NCI-H345 (cell line): ENCODE measurements at regions not wholly inside any gene's neighbourhood (a gene's known extent, or its start where the extent isn't known, plus 50 kb on each side); places are given as distances from the start of the nearest gene placed in this dataset.

ENCODE experiments used
- DNase-seq: peaks from one replicate; lab custom pipeline; 2025; lab: John Stamatoyannopoulos, UW

DNA sequence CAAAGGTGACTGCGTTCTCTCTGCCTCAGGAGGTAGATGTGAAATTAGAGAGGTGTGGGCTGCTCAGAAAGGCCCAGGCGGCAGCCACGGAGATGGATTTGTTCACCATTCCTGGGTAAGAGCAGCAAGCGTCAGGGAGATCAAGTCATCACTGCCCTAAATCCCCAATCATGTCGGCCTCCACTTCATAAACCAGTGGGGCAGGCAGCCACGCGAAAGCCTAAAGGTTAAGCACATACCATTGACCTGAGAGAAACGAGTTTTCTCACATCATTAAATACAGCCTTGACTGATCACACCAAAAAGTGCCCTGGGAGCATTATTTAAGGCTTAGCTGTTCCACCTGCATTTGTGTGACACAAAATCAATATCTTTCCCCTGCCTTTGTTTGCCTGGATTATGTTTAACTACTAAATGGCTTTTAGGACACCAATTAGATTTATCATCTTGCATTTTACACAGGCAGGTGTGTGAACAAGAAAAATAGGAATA lies 50.7 kb upstream of the FOXB1 start:
- peak; percentile 77 for DNase-seq

DNA sequence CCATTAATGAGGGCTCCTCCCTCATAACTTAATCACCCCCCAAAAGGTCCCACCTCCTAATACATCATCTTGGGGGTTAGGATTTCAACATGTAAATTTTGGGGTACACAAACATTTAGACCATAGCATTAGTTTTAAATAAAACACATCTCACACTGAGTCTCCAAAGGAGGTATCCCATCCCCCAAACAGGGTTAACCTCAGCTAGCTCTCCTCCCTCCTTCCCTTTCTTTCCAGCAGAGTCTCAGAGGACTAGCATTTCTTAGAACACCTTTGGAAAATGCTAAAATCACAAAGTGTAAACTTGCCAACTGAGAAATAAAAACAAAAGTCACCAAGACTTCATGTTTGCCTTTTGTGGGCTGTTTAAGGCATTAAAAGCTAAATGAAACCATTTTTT lies 51.2 kb upstream of the FOXB1 start:
- DNase-seq: no peak

DNA sequence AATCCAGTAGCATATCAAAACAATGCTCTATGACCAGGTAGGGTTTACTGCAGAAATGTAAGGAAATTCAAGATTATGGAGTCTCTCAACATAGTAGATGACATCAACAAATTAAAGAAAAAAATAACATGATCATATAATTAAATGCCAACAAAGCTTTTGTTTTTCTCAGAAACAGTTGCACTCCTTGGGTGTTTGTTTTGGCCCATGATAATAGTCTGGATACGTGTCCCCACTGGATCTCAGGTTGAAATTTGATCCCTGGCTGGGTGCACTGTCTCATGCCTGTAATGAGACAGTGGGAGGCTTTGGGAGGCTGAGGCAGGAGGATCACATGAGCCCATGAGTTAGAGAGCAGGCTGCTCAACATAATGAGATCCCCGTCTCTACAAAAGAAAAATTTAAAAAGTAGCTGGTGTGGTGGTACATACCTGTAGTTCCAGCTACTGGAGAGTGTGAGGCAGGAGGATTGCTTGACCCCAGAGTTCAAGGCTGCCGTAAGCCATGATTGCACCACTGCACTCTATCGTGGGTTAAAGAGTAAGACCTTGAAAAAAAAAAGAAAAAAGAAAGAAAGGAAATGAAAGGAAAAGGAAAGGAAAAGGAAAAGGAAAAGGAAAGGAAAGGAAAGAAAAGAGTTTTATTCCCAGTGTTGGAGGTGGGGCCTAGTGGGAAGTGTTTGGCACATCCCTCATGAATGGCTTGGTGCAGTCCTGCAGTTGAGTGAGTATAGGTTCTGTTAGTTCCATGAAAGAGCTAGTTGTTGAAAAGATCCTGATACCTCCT lies 53.3 kb upstream of the FOXB1 start:
- peak; percentile 15 for DNase-seq

DNA sequence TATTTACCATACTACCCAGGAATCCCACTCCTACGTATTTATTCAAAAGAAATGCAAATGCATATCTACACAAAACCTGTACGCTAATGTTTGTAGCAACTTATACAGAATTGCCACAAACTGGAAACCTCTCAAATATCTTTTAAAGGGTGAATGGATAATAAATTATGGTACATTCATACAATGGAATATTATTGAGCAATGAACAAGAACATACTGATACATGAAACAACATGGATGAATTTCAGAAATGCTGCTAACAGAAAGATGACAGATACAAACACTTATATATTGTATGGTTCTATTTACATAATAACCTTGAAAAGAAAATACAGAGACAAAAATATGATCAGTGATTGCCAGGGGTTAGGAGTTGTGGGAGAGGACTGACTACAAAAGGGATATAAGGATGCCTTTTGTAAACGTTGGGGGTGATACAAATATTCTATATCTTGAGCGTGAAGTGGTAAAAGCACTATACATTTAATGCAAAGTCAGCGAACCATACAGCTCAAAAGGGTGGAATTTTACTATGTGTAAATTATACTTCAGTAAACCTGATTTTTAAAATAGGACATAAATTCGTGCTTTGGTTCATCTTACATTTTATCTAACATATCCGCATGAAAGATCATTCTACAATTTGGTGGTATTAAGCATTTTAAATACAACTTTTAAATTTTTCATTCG lies 55.0 kb upstream of the FOXB1 start:
- DNase-seq: no peak

DNA sequence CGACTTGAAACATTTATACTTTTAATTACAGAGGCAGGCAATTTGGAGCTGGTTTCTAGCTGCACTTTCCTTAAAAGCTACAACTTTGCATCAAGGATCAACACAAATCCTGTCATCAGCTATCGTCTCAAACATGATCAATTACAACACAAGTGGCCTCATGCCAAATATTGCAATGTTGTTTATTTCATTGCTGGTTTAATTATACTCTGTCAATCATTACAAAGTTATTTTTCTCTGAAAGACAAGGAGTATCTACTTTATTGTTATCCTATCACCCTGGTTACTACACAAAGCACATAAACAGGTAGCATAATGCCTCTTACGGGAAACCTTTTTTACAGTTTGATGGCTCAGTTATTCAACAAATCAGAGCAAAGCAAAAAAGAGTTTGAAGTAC lies 58.0 kb upstream of the FOXB1 start:
- DNase-seq: no peak

DNA sequence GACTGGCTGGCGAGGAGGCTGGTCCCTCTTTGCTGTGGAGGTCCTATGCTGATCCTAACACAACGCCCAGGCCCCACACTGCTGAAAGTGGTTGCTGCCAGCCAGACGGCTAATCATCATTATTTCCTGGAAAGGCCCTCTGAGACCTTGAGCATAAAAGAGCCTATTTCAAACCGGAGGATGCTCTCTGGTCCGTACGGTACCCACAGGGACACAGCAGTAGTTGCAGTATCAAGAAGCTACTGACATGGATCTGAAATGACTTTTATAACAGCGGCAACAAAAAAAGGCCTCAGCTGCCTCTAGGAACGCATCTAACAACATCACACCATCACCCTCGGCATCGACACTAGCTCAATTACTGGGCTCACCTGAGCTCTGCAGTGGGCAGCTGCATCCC lies 59.1 kb upstream of the FOXB1 start:
- no peak for DNase-seq

DNA sequence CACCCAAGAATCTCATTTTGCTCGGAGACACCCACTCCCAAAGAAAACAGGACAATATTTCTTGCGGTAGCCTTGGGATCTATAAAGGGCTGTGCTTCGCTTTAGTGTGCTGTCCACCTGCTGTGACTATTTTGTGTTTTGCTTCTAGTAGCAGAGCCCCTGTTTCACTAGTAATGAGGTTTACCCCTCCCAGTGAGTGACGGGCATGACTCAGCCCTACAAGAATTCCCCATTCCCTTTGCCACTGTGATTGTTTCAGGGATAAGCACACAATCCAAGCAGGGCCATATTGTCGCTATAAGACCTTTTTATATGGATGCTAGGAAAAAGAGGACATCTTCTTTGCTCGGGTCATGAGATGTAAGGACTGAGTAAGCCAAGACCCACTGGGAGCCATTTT lies 62.5 kb upstream of the FOXB1 start:
- no peak for DNase-seq

DNA sequence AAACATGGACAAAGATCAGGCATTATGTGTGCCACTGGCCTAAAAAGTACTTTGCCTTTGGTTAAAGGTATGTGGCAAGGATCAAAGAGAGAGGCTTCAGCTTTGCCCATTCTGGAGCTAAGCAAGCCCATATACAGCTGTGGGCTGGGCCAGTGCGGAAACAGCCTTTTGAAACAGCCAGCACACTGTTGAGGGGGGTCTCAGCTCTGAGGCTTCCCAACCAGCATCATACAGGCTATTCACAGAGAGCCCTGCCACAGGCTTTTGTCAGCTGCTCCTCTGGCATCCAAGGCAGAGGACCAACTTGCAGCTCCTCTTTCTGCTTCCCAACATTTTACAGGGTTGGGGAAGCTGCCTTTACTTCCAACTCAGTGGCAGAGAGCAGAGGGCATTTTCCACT lies 63.2 kb upstream of the FOXB1 start:
- DNase-seq: no peak

DNA sequence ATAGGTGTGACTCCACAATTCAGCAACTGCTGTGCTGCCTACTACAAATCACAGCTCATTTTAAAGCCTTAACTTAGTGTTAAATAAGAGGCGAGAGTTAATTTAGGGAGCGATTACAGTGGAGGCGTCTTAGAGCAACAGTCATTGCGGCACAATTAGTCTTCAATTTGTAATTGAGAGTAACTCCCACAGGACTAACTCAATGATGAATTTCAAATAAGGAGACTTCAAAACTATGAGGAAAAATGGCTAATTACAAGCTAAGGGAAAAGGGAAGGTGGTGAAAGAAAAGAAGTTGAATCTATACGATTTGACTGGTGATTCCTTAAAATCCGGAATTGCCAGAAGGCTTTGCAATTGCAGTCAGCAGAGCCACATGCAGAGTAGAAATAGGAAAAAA lies 63.7 kb upstream of the FOXB1 start:
- DNase-seq: no peak

DNA sequence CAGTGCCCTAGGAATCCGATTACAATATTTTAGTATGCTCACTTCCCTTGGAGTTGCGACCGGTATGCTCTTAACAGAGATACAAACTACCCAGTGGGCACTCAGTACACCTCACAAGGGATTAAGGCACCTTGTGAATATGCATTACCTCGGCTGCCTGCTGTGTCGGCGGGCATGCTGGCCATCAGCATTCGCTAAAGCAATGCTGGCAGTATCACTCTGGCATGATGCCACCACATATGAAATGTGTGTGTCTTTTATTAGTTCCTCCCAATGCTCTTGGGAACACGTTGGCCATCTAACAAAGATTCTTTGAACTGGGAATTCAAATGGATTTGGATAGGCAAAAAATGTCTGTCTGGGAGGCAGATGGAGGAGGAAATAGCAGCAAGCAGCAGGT lies 67.4 kb upstream of the FOXB1 start:
- peak; percentile 24 for DNase-seq

DNA sequence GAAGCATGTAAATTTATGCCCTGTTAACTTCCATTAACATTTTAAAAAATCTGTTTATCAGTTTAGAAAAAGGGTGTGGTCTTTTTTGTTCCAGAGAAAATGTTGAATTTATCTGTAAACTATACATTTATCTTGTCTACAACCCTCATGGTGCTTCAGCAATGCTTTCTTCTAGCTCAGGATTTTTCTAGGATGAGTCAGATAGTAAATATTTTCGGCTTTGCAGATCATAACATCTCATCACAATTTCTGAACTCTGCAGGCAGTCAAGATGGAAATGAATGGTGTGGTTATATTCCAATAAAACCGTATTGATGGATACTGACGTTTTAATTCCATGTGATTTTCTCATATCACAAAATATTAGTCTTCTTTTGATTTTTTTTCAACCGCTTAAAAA lies 70.5 kb upstream of the FOXB1 start:
- DNase-seq: no peak

DNA sequence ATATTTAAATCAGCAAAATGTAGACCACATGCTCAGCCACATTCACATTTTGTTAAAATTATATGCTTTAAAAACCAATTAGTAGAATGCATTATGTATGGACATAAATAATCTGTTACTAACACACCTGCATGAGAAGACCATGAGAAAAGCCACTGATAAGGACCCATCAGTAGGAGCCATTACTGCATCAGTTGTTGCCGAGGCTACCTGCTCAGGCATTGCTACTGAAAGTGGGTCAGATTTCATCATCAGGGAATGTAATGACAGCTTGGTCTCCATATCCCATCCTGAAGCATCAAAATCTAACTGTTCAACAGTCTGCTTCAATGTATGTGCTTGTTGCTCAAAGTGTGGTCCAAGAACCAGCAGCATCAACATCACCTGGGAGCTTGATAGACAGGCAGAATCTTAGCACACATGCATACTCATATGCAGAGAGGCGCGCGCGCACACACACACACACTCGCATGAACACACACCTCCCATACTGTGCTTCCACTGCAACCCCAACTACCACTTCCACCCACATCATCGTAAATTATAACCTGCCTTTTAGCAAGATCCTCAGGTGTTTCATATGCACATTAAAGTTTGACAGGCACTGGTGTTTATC lies 72.4 kb upstream of the FOXB1 start:
- no peak for DNase-seq

DNA sequence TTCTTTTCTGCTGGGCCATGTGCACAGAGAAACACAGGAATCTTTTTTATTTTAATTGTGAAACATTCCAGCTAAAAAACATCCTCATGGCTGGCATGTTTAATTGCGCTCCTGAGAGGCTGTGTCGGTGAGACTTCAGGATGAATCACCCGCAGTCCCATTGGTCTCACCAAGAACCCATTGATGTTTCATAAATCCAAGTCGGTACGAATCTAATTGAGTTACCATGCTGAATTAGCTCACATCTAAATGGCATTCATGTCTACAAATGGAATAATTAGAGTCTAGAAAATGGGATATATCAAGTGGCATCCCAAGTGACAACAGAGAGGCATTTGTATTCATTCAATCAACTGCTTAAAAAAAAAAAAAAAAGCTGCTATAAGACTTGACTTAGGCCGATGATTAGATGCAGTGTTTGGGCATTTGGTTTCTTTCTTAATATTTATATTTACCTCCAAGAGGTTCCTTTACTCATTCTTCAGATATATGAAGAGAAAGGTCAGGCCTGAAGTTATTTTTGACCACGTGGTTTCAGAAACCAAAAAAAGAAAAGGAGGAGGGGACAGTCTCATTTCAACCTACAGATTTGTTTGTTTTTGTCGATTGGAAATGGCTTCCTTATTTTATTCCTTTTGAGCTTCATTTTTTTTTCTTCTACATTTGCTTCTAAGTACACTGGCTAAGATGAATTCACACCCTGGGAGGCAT lies 79.1 kb upstream of the FOXB1 start:
- no peak for DNase-seq

DNA sequence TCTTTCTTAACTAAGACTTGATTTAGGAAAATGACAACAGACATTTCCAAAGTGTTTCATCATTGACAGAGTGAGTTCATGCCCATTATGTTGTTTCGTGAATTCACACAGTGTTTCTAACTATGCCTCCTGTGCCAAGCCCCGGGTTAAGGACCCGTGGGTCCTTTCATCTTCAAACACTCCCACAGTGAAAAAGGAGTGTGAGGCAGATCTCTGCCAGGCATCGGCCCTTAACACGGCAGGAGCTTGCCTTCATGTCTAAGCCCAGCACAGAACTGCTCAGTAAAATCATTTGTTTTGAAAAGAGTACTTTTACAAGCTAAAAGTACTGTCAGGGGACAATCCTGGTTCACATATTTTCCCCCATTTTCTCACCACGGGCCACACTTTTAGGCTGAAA lies 80.0 kb upstream of the FOXB1 start:
- DNase-seq: no peak

DNA sequence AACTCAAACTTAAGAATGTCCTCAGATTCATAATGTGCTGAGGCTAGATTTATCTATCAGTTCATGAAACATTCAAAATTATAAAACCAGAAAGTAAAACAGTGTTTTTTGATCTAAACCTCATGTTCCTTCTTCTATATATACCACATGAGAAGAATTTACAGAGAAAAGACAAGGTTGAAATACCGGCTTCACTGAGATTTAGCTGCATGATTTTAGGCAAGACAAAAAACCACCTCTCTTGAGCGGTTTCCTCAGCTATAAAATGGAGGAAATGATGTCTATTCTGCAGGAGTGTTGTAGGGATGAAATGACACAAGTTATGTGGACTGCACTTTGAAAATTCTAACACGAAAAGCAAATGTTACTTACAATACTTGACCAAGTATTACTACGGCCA lies 80.6 kb upstream of the FOXB1 start:
- DNase-seq: no peak

DNA sequence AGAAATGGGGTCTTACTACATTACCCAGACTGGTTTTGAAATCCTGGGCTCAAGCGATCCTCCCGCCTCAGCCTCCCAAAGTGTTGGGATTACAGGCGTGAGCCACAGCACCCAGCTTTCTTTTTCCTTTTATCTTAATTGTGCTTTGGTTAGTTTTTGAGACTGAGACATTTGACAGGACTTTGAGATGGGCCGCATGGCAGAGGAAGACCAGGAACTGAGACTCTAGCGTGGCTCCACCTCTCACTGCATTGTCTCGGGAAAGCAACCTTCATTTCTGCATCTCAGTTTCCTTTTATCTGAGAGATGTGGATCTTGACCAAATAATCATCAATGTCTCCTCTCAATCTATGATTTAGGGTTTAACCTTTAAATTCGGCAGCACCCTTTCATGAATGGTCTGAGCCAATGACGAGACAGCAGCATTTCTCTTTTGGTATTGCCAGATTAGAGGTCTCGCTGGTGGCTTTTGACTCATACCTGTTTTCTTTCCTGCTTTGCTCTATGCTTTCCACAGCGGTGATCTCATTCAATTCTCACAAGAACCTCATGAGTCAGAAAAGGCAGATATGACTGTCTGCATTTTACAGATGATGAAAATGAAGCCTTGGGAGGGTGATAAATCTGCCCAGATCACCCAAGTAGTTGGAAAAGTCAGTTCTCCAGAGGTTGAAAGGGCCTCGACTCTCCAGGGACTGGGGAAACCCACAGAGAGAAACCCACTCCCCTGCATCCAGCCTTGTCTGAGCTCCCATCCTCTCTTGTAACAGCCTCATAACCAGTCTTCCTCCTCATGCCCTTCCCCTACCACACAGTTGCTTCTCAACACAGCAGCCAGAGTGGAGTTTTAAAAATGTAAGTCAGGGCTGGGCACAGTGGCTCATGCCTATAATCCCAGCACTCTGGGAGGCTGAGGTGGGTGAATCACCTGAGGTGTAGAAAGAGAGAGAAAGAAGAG lies 84.8 kb upstream of the FOXB1 start:
- DNase-seq: no peak

DNA sequence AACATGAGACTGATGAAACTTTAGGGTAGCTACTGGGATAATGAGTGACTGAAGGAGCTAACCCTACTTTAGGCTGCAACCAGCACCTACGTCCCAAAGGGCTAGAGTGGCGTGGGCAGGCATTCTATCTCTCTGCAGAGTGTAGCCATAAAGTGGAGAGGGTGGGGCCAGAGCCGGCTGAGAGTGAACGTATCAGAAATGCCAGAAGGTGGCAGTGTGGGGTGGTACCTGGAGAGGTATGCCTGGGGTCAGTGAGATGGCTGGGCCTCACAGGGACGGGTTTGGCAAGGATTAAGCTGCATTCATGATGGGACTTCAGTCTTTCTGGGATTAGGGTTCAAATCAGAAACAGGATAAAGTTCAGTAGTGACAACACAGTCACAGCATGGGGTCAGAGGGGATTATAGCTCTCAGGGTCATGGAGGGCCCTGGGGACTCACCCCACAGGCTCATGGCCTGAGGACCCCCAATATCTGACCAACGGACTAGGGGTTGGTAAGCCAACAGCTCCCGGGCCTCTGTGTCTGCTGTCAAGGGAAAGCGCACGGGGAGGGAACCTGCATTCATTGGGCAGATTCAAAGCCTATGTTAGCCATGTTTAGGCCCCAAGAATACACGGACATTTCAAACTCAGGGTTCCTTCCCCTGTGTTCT lies 86.5 kb upstream of the FOXB1 start:
- peak; percentile 68 for DNase-seq

DNA sequence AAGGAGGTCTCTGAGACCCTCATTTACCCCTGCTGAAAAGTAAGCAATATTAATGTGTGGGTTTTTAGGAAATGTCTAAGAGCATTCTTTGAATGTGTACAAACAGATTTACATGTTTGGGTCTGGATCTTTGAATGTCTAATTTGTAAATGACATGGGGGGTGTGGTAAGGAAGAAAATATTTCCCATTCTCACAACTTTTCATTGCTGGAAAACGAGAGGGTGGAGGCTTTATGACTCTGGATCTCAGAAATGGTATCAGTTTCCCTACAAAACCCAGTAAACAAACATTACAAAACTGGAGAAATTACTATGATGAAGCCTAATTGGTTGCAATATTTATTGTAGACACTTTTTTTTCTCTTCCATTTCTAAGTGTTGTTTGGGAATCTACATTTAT lies 98.1 kb upstream of the FOXB1 start:
- DNase-seq: no peak

DNA sequence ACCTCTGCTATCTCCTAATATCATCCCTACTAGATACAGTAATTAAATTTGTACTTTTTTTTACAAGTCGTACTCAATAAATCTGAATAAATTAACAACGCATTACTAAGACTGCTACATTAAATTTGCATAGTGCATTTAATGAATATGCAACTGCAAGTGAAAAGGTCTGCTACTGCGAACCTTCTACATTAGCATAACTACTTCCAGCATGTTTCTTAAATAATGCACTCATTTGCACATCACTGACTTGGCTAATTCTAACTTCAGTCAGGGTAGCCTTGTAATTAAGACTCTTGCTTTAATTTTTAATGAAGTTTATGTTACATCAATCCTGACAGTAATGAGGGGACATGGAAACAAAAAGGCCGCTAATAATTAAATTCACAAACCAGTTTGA lies 98.9 kb upstream of the FOXB1 start:
- no peak for DNase-seq

DNA sequence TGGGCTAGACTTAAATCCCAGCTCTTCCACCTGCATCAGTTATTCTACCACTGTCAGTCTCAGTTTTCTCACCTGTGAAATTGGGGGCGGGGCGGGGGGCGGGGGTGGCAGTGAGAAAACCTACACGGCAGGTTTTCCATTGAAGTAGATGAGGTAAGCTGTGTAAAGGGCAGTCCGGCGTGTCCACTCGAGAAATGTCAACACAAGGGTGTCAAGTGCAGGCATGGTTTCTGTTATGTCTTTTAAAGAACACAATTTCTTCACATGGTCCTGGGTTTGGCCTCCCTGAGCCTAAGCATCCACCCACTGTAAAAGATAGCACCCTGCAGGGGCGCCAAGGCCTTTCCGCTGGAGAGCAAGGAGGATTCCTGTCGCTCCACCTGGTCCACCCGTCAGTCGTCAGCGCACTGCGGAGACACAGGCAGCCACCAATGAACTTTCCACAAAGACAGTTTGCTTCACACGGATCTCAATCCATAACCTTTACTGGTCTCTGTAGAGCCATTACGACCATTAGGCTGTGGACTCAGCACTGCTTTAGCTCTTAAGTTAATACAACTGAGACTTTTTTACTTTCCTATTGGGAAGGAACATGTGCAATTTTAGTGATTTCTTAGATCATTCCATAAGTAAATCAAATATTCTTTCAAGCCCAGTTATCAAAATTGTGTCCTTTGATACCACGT lies 99.5 kb upstream of the FOXB1 start:
- no peak for DNase-seq
